GM13976 (cell line): ENCODE measurements at regions not wholly inside any gene's neighbourhood (a gene's known extent, or its start where the extent isn't known, plus 50 kb on each side); places are given as distances from the start of the nearest gene placed in this dataset.
"Not testable (repeated sequence)": the region's sequence is repeated elsewhere in the genome, so short reads cannot be mapped to it uniquely, and the experiment has no call there.

Experiments used
- DNase-seq: peaks from one replicate; pipeline ENCODE4 v3.0.0; 2012; ENCODE audit warnings: low spot score
- CTCF ChIP-seq: IDR thresholded peaks from 2 replicates; pipeline ENCODE4 v1.5.1; 2012; ENCODE audit warnings: borderline replicate concordance, mild to moderate bottlenecking; ENCODE audit not compliant: insufficient read depth; ENCODE audit errors: extremely low read depth, missing control alignments, control extremely low read depth
- in situ Hi-C: fragments of 300-500 bp; cut with MboI; formaldehyde crosslinking; loops from one replicate; pipeline ENCODE4 v1.12.0; 2022; ENCODE audit warnings: low sequenced_read_pairs, mixed read lengths, inconsistent platforms; ENCODE audit not compliant: unreplicated experiment

GRCh38 chr17:72191921-72192799 lies 71.3 kb downstream of the SOX9 start:
- no peak for TF ChIP-seq CTCF
- in situ Hi-C loops = no loop called here
- no peak for DNase-seq

- DNase-seq = no peak
- in situ Hi-C loops = no loop called here
- TF ChIP-seq CTCF = no peak
Observed at GRCh38 chr17:72192800-72193192, 72.0 kb downstream of the SOX9 start.

GRCh38 chr17:72193391-72194106 lies 72.7 kb downstream of the SOX9 start:
- no peak for DNase-seq
- TF ChIP-seq CTCF = no peak
- in situ Hi-C loops = no loop called here

GRCh38 chr17:72194107-72194440 lies 73.3 kb downstream of the SOX9 start:
- DNase-seq, in situ Hi-C loops: not testable (repeated sequence)

- no peak for DNase-seq
- in situ Hi-C loops = no loop called here
- TF ChIP-seq CTCF = no peak
Observed at GRCh38 chr17:72199256-72199655, 78.4 kb downstream of the SOX9 start.

- no peak for TF ChIP-seq CTCF
- no peak for DNase-seq
- in situ Hi-C loops = no loop called here
Observed at GRCh38 chr17:72204742-72205141, 83.9 kb downstream of the SOX9 start.

- no peak for TF ChIP-seq CTCF
- no peak for DNase-seq
- in situ Hi-C loops = no loop called here
Observed at GRCh38 chr17:72205357-72205756, 84.5 kb downstream of the SOX9 start.
